ENCODE measurements at regions not wholly inside any gene's neighbourhood (a gene's known extent, or its start where the extent isn't known, plus 50 kb on each side); places are given as distances from the start of the nearest gene placed in this dataset.

GRCh38 chr13:34025746-34026145, 207.8 kb downstream of the RFC3 start:
- Mint-ChIP-seq H3K4me3 (no peak overlapping the region), H3K27me3 (ENCODE audit: low read depth) (no peaks in the 10 kb centered on the region)

More at GRCh38 chr13:34025746-34026145, 207.8 kb downstream of the RFC3 start:
- TF ChIP-seq, protein P1, sequence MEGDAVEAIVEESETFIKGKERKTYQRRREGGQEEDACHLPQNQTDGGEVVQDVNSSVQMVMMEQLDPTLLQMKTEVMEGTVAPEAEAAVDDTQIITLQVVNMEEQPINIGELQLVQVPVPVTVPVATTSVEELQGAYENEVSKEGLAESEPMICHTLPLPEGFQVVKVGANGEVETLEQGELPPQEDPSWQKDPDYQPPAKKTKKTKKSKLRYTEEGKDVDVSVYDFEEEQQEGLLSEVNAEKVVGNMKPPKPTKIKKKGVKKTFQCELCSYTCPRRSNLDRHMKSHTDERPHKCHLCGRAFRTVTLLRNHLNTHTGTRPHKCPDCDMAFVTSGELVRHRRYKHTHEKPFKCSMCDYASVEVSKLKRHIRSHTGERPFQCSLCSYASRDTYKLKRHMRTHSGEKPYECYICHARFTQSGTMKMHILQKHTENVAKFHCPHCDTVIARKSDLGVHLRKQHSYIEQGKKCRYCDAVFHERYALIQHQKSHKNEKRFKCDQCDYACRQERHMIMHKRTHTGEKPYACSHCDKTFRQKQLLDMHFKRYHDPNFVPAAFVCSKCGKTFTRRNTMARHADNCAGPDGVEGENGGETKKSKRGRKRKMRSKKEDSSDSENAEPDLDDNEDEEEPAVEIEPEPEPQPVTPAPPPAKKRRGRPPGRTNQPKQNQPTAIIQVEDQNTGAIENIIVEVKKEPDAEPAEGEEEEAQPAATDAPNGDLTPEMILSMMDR (conservative IDR thresholded peaks at IDR 0.05): no peak
- no CpG with 5 or more reads among the region's 1 CpG for WGBS (ENCODE audit: extremely low coverage, insufficient read length, low lambda C conversion rate)
- Mint-ChIP-seq H3K27ac (no peak overlapping the region), H3K4me1 (no peaks in the 10 kb centered on the region), H3K9me3 (peaks cover 18 to 26% of the 10 kb centered on the region in 2 experiments; a peak in 4 of 5 replicates), H3K36me3 (ENCODE audit: insufficient read depth in 1 of 3, low read depth in 3 of 3) (peaks cover 0 to 18% (median 2%) of the 10 kb centered on the region in 3 experiments; a peak in 5 of 7 replicates)
- Histone ChIP-seq H3K27me3 (ENCODE audit: insufficient read depth, low read length) (no peaks in the 10 kb centered on the region), H3T11ph (ENCODE audit: low read length) (no peak overlapping the region), H3K23ac (ENCODE audit: insufficient read length, low read depth, low read length) (no peak overlapping the region), H4K5ac (ENCODE audit: insufficient read length, low read depth, low read length) (no peak overlapping the region), H2BK5ac (ENCODE audit: insufficient read length, low read length) (no peak overlapping the region), H3K79me1 (ENCODE audit: insufficient read depth, low read depth, low read length, poor library complexity, severe bottlenecking) (no peaks in the 10 kb centered on the region), H3K18ac (ENCODE audit: insufficient read length, low read depth, low read length) (no peak overlapping the region), H3K4ac (ENCODE audit: low read depth, low read length) (no peak overlapping the region), H2BK20ac (ENCODE audit: low read depth, low read length, poor library complexity, severe bottlenecking) (no peak overlapping the region), H3K4me2 (ENCODE audit: insufficient read depth, insufficient read length, low read length) (no peak overlapping the region), H3K9me3 (ENCODE audit: control insufficient read depth, low read depth, low read length) (no peaks in the 10 kb centered on the region), H3K14ac (ENCODE audit: insufficient read depth, low read length) (no peak overlapping the region), H3K4me1 (ENCODE audit: insufficient read depth, low read length) (no peaks in the 10 kb centered on the region), H3K56ac (ENCODE audit: insufficient read length, low read depth, low read length) (no peak overlapping the region), H3K27ac (ENCODE audit: insufficient read length, low read depth, low read length) (no peak overlapping the region), H3K79me2 (ENCODE audit: insufficient read depth, low read length) (no peaks in the 10 kb centered on the region), H4K20me1 (ENCODE audit: control insufficient read depth, insufficient read depth, insufficient read length) (no peaks in the 10 kb centered on the region), H3K9ac (ENCODE audit: extremely low read depth, insufficient read length, low read length) (no peak overlapping the region), H4K8ac (replicated peaks; ENCODE audit: insufficient read length, low read depth, low read length) (no peak overlapping the region), H2AFZ (ENCODE audit: low read length) (no peak overlapping the region), H2BK15ac (ENCODE audit: low read depth, low read length) (no peak overlapping the region), H4K91ac (ENCODE audit: insufficient read length, low read depth, low read length) (no peak overlapping the region), H3K23me2 (ENCODE audit: insufficient read length, low read depth, low read length, poor library complexity, severe bottlenecking) (no peaks in the 10 kb centered on the region), H2BK12ac (ENCODE audit: insufficient read length, low read depth, low read length) (no peak overlapping the region), H2BK120ac (ENCODE audit: low read depth, low read length, poor library complexity, severe bottlenecking) (no peak overlapping the region), H2AK5ac (ENCODE audit: insufficient read length, low read length) (no peak overlapping the region)
- DNase-seq: no peak

Data from H9 (cell line).